ENCODE measurements at regions not wholly inside any gene's neighbourhood (a gene's known extent, or its start where the extent isn't known, plus 50 kb on each side); places are given as distances from the start of the nearest gene placed in this dataset.

- no peak for TF ChIP-seq YY1 (IDR thresholded peaks at IDR 0.05; ENCODE audit: low read depth)
- TF ChIP-seq EP300 (IDR thresholded peaks at IDR 0.05; ENCODE audit: borderline replicate concordance), result no peak
- TF ChIP-seq TEAD4 (IDR thresholded peaks at IDR 0.05), result no peak
- no peak for TF ChIP-seq CREB1 (IDR thresholded peaks at IDR 0.05; ENCODE audit: low read depth)
- no peak for TF ChIP-seq TCF12 (IDR thresholded peaks at IDR 0.05; ENCODE audit: low read depth)
- TF ChIP-seq REST (IDR thresholded peaks at IDR 0.05; ENCODE audit: low read depth), result no peak
- no peak for TF ChIP-seq RAD21 (IDR thresholded peaks at IDR 0.05; ENCODE audit: low read depth)
- TF ChIP-seq NFIC (IDR thresholded peaks at IDR 0.05), result no peak
- TF ChIP-seq, protein P1, sequence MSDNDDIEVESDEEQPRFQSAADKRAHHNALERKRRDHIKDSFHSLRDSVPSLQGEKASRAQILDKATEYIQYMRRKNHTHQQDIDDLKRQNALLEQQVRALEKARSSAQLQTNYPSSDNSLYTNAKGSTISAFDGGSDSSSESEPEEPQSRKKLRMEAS (IDR thresholded peaks at IDR 0.05), result no peak
- no peak for TF ChIP-seq USF1 (IDR thresholded peaks at IDR 0.05)
- TF ChIP-seq ZBTB7A (IDR thresholded peaks at IDR 0.05; ENCODE audit: low read depth), result no peak
- TF ChIP-seq TAF1 (IDR thresholded peaks at IDR 0.05; ENCODE audit: low read depth), result no peak
Observed at GRCh38 chr15:46061002-46061401, 426.2 kb downstream of the SQOR start.
